H1 (cell line): ENCODE measurements at regions not wholly inside any gene's neighbourhood (a gene's known extent, or its start where the extent isn't known, plus 50 kb on each side); places are given as distances from the start of the nearest gene placed in this dataset.

Experiments
- SAP30 ChIP-seq: fragments of 300-600 bp; sonication (generic); IDR thresholded peaks from 2 replicates; pipeline ENCODE4 v1.7.1; 2012; ENCODE audit warnings: low read length, moderate library complexity, mild to moderate bottlenecking, inconsistent platforms; ENCODE audit not compliant: insufficient read depth, insufficient replicate concordance

DNA sequence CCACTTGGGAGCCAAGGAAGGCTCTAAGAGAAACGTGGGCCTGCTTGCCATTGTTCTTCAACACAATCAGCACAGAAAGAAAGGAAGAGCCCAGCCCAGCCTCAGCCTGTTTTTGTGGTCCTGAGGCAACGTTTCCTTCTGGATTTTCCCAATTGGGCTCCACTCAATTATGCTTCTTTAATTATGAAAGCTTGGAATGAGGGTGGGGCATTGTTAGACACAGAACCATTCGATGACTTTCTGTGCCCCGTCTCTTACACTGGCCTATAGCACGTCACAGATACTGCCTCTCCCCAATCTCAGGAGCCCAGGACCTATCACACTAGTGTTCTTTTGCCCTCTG is 207.4 kb downstream of the ZFP36L2 start (continued):
- TF ChIP-seq SAP30: no peak
